ENCODE measurements at regions not wholly inside any gene's neighbourhood (a gene's known extent, or its start where the extent isn't known, plus 50 kb on each side); places are given as distances from the start of the nearest gene placed in this dataset.

DNA sequence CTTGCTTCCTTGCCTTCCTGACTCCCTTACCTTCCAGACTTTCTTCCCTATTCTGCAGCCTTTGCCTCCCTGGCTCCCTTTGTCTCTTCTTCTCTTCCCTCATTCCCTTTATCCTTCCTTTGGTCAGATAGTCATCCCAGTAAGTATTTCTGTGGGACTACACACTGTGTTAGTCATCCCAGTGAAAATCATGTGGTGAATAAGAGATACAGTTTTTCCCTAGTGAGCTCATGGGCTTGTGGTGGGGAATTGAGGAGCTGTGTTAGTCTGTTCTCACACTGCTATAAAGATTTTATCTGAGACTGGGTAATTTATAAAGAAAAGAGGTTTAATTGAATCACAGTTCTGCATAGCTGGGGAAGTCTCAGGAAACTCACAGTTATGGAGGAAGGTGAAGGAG lies 109.8 kb upstream of the EDIL3 start:
- Histone ChIP-seq H3K4me3 (IDR thresholded peaks at IDR 0.05; ENCODE audit: insufficient read depth, low read depth, low read length) (no peak overlapping the region), H4K20me1 (ENCODE audit: insufficient read depth) (no peaks in the 10 kb centered on the region), H3K79me2 (ENCODE audit: insufficient read depth, low read depth) (no peaks in the 10 kb centered on the region), H2AFZ (ENCODE audit: low read depth) (no peak overlapping the region), H3K4me1 (ENCODE audit: low read depth, poor library complexity, severe bottlenecking) (no peaks in the 10 kb centered on the region), H3K27ac (no peak overlapping the region), H3K9ac (no peak overlapping the region), H3K36me3 (ENCODE audit: insufficient read depth) (no peaks in the 10 kb centered on the region), H3K27me3 (ENCODE audit: insufficient read depth, low read depth) (no peaks in the 10 kb centered on the region), H3K4me2 (no peak overlapping the region)
- TF ChIP-seq, protein P1, sequence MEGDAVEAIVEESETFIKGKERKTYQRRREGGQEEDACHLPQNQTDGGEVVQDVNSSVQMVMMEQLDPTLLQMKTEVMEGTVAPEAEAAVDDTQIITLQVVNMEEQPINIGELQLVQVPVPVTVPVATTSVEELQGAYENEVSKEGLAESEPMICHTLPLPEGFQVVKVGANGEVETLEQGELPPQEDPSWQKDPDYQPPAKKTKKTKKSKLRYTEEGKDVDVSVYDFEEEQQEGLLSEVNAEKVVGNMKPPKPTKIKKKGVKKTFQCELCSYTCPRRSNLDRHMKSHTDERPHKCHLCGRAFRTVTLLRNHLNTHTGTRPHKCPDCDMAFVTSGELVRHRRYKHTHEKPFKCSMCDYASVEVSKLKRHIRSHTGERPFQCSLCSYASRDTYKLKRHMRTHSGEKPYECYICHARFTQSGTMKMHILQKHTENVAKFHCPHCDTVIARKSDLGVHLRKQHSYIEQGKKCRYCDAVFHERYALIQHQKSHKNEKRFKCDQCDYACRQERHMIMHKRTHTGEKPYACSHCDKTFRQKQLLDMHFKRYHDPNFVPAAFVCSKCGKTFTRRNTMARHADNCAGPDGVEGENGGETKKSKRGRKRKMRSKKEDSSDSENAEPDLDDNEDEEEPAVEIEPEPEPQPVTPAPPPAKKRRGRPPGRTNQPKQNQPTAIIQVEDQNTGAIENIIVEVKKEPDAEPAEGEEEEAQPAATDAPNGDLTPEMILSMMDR (conservative IDR thresholded peaks at IDR 0.05; ENCODE audit: low read depth, low read length), result no peak

DNA sequence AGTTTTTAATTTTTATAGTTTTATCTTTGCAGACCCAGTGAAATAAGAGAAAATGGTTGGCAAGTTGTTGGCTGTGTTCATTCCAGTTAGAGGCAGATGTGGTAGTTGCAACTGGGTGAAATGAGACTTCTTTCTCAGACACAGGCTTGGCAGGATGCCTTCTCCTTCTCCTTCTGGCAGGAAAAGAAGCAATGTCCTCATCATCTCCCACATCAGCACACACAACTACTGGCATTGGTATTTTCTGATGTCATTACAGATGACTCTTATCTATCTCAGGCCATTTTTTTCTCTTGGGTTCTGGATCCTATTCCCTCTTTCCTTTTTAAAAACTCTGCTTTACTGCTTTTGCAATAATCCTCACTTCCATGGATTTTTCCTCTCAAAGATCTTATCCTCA lies 103.3 kb upstream of the EDIL3 start:
- TF ChIP-seq, protein P1 (conservative IDR thresholded peaks at IDR 0.05; ENCODE audit: low read depth, low read length), result no peak
- no peak overlapping the region for H3K4me2 ChIP-seq
- H3K79me2 ChIP-seq (ENCODE audit: insufficient read depth, low read depth), result no peaks in the 10 kb centered on the region
- H3K36me3 ChIP-seq (ENCODE audit: insufficient read depth), result no peaks in the 10 kb centered on the region
- no peaks in the 10 kb centered on the region for H4K20me1 ChIP-seq (ENCODE audit: insufficient read depth)
- H3K27me3 ChIP-seq (ENCODE audit: insufficient read depth, low read depth), result no peaks in the 10 kb centered on the region
- no peak overlapping the region for H2AFZ ChIP-seq (ENCODE audit: low read depth)
- H3K9ac ChIP-seq, result no peak overlapping the region
- H3K4me3 ChIP-seq (IDR thresholded peaks at IDR 0.05; ENCODE audit: insufficient read depth, low read depth, low read length), result no peak overlapping the region
- H3K27ac ChIP-seq, result no peak overlapping the region
- no peaks in the 10 kb centered on the region for H3K4me1 ChIP-seq (ENCODE audit: low read depth, poor library complexity, severe bottlenecking)

DNA sequence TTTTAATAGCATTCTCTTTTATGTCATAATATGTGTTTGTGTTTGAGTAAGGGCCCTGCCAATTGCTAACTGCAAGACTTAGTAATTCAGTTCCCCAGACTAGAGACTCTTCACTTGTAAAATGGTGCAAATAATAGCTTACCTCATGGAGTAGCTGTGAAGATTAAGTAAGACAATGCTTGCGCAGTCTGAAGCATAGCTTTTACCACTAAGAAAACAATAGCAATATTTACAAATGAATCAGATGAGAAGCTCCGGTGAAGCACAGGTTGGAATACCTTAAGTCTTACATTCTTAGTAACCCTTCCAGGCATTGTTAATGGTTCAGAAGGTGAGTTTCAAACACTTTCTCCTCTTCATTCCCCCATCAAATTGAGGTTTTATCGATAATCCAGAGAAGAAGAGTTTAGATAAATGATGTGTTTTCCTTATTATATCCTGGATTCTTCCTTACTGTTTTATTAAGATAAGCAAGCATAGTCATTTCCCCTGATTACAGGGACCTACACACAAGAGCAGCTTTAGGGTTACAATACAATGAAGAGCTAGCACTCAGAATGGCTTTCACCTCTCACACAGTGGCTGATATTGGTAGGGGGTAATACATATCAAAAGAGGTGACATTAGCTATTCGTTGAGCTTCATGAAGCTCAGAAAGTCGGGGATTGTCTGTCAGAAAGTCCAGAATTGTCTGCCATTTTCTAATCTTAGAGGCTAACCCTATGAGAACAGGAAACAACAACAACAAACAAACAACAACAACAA lies 96.4 kb upstream of the EDIL3 start:
- Histone ChIP-seq H3K4me3 (IDR thresholded peaks at IDR 0.05; ENCODE audit: insufficient read depth, low read depth, low read length) (no peak overlapping the region), H3K4me2 (no peak overlapping the region)

DNA sequence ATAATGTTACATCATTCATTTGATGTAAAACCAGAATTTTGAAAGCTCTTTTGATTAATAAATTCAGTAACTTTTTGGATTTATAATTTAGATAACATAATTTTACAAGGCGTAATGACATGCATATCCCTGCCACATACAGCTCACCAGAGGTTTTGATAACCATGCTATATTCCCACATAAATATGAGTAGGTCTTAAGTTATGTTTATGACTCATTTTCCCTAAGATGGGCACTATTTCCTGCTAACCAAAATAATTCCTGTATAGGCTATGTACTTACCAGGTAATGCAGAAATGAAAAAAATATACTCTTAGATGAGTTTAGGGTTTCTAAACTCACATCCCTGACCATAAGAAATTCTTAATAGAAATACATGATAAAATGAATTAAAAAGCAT lies 93.9 kb upstream of the EDIL3 start:
- Histone ChIP-seq H3K9ac (no peak overlapping the region), H3K4me3 (IDR thresholded peaks at IDR 0.05; ENCODE audit: insufficient read depth, low read depth, low read length) (no peak overlapping the region), H4K20me1 (ENCODE audit: insufficient read depth) (no peaks in the 10 kb centered on the region), H3K27ac (no peak overlapping the region), H3K4me2 (no peak overlapping the region), H3K4me1 (ENCODE audit: low read depth, poor library complexity, severe bottlenecking) (no peaks in the 10 kb centered on the region), H3K27me3 (ENCODE audit: insufficient read depth, low read depth) (no peaks in the 10 kb centered on the region), H3K79me2 (ENCODE audit: insufficient read depth, low read depth) (no peaks in the 10 kb centered on the region), H2AFZ (ENCODE audit: low read depth) (no peak overlapping the region), H3K36me3 (ENCODE audit: insufficient read depth) (no peaks in the 10 kb centered on the region)
- TF ChIP-seq, protein P1 (conservative IDR thresholded peaks at IDR 0.05; ENCODE audit: low read depth, low read length), result no peak

More for the DNA sequence above, 96.4 kb upstream of the EDIL3 start:
- Histone ChIP-seq H4K20me1 (ENCODE audit: insufficient read depth) (no peaks in the 10 kb centered on the region), H3K27me3 (ENCODE audit: insufficient read depth, low read depth) (no peaks in the 10 kb centered on the region), H3K27ac (no peak overlapping the region), H2AFZ (ENCODE audit: low read depth) (no peak overlapping the region), H3K9ac (no peak overlapping the region), H3K36me3 (ENCODE audit: insufficient read depth) (no peaks in the 10 kb centered on the region), H3K79me2 (ENCODE audit: insufficient read depth, low read depth) (no peaks in the 10 kb centered on the region), H3K4me1 (ENCODE audit: low read depth, poor library complexity, severe bottlenecking) (no peaks in the 10 kb centered on the region)
- TF ChIP-seq, protein P1 (conservative IDR thresholded peaks at IDR 0.05; ENCODE audit: low read depth, low read length), result no peak
